ENCODE measurements at regions not wholly inside any gene's neighbourhood (a gene's known extent, or its start where the extent isn't known, plus 50 kb on each side); places are given as distances from the start of the nearest gene placed in this dataset.

DNA sequence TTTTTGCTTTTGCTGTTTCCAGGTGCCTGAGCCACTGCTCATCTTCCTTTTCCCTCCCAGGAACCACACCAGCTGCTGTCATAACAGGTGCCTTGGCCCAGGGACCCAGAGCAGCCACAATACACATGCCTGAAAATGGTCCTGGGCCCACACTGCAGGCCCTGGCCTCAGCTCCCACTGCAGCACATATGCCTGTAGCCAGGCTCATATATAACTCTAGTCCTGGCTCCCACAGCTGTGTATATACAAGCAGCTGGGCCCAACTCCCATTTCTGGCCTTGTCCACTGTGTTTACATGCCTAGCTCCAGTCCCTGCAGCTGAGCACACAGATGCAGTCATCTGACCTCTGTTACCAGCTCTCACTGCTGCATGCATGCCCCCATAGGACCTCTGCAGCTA is 930.5 kb downstream of the ADGRL3 start:
- H3K9me3 ChIP-seq, result peaks cover 0 to 6% (median 0%) of the 10 kb centered on the region in 4 donors
- no peaks in the 10 kb centered on the region for H3K4me1 ChIP-seq
- no peak overlapping the region for H3K27ac ChIP-seq
- H3K36me3 ChIP-seq, result no peaks in the 10 kb centered on the region
- no peak overlapping the region for H3K4me3 ChIP-seq
- DNase-seq (no peak), ATAC-seq (ENCODE audit: low FRiP score in 2 of 2) (peak; percentile 8 to 36)
- H3K27me3 ChIP-seq, result no peaks in the 10 kb centered on the region
- TF ChIP-seq EP300 (IDR thresholded peaks at IDR 0.05) (no peak), POLR2A (IDR thresholded peaks at IDR 0.05) (no peak), POLR2AphosphoS5 (IDR thresholded peaks at IDR 0.05) (no peak)
- TF ChIP-seq, protein P1, sequence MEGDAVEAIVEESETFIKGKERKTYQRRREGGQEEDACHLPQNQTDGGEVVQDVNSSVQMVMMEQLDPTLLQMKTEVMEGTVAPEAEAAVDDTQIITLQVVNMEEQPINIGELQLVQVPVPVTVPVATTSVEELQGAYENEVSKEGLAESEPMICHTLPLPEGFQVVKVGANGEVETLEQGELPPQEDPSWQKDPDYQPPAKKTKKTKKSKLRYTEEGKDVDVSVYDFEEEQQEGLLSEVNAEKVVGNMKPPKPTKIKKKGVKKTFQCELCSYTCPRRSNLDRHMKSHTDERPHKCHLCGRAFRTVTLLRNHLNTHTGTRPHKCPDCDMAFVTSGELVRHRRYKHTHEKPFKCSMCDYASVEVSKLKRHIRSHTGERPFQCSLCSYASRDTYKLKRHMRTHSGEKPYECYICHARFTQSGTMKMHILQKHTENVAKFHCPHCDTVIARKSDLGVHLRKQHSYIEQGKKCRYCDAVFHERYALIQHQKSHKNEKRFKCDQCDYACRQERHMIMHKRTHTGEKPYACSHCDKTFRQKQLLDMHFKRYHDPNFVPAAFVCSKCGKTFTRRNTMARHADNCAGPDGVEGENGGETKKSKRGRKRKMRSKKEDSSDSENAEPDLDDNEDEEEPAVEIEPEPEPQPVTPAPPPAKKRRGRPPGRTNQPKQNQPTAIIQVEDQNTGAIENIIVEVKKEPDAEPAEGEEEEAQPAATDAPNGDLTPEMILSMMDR (IDR thresholded peaks at IDR 0.05), result no peak

DNA sequence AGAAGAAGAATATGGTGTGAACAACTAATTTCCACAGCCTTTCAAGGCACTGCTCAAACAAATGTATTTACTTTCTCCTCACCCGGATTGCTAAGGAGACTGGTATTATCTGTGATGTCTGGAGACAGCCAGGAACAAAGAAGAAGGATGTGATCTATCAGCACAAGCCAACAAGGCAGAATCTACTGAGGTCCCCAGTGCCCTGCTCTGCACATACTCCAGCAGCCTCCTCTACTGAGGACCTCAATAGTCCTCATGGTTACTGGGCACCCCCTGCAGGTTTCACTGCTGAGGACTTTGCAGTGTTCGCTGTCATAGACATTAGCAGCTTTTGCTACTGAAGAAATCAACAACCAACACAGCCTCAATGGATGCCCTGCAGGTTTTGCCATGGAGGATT is 930.1 kb downstream of the ADGRL3 start:
- Histone ChIP-seq H3K4me3 (no peak overlapping the region), H3K4me1 (no peaks in the 10 kb centered on the region), H3K27me3 (no peaks in the 10 kb centered on the region), H3K36me3 (no peaks in the 10 kb centered on the region), H3K27ac (no peak overlapping the region), H3K9me3 (peaks cover 0 to 6% (median 0%) of the 10 kb centered on the region in 4 donors)
- TF ChIP-seq EP300 (IDR thresholded peaks at IDR 0.05), result no peak
- TF ChIP-seq POLR2A (IDR thresholded peaks at IDR 0.05), result no peak
- TF ChIP-seq, protein P1 (IDR thresholded peaks at IDR 0.05), result no peak
- TF ChIP-seq POLR2AphosphoS5 (IDR thresholded peaks at IDR 0.05), result no peak
- ATAC-seq (ENCODE audit: low FRiP score in 2 of 2) (no peak), DNase-seq (no peak)
- WGBS, 2 donors, result 68 to 89% methylated on average over 2 of the region's 2 CpGs
